Fibroblast of lung (primary cell): ENCODE measurements at regions not wholly inside any gene's neighbourhood (a gene's known extent, or its start where the extent isn't known, plus 50 kb on each side); places are given as distances from the start of the nearest gene placed in this dataset.

Experiments used
- CTCF ChIP-seq, 2 donors: IDR thresholded peaks in 1 of 2; conservative IDR thresholded peaks in 1 of 2; 1 replicate in 1 of 2; 2 replicates in 1 of 2; pipeline ENCODE4 v1.5.1; 2011 to 2012; ENCODE audit warnings: low read length in 2 of 2, control low read depth in 1 of 2, inconsistent platforms in 1 of 2, low read depth in 1 of 2, mild to moderate bottlenecking in 1 of 2
- EZH2 ChIP-seq: IDR thresholded peaks from 2 replicates; pipeline ENCODE4 v1.5.1; 2012; ENCODE audit warnings: low read length, control low read depth, mild to moderate bottlenecking; ENCODE audit errors: missing control alignments

GRCh38 chr13:27353708-27354107 lies 70.7 kb upstream of the GTF3A start:
- TF ChIP-seq CTCF (conservative IDR thresholded peaks at IDR 0.05 in 1 of 2, IDR thresholded peaks at IDR 0.05 in 1 of 2; ENCODE audit: low read depth in 1 of 2, low read length in 2 of 2) (no peak), EZH2 (no peak)
